HG02885 (cell line): ENCODE measurements at regions not wholly inside any gene's neighbourhood (a gene's known extent, or its start where the extent isn't known, plus 50 kb on each side); places are given as distances from the start of the nearest gene placed in this dataset.
"Not testable (repeated sequence)": the region's sequence is repeated elsewhere in the genome, so short reads cannot be mapped to it uniquely, and the experiment has no call there.

Experiments used
- ATAC-seq: cut with Tn5 transposase; IDR thresholded peaks from one replicate; pipeline ENCODE4 v1.9.1; 2021; ENCODE audit warnings: mild to moderate bottlenecking; ENCODE audit not compliant: unreplicated experiment, poor library complexity

DNA sequence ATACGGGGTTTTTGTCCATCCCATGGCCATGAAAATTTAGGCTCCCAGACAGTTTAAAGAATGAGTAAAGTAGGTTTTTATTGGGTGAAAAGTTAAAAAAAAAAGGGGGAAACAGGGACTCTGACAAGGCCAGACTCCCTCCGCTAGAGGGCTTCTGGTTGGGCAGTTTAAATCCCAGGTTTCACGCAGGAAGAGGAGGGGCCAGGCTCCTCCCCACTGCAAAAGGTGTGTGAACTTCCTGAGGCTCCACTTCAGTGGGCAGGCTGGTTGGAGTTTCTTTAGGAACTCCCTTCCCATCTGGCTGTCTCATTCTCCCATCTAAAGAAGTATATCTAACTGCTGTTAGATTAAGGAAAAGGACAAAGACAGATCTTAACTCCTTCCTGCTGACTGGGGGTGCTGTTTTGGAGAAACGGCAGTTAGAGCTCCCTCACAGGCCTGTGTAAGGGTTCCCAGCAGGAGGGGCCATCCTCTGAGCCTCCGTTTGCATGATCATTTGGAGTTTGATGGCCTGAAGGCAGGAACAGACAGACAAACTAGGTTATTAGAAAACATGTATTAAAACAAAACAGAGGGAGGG, 1160.7 kb downstream of the CNTNAP5 start:
- no peak for ATAC-seq

GRCh38 chr2:125207431-125207830, 1182.3 kb downstream of the CNTNAP5 start:
- ATAC-seq = no peak

DNA sequence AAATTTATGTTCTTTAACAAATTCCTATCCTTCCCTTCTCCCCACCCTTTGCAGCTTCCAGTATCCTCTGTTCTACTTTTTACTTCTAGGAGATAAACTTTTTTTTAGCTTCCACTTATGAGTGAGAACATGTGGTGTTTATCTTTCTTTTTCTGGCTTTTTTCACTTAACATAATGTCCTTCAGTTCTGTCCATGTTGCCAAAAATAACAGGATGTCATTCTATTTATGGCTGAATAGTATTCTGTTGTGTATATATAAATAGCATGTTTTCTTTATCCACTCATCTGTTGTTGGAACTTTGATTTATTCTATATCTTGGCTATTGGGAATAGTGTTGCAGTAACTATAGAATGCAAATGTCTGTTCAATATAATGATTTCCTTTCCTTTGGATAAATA, 1191.2 kb downstream of the CNTNAP5 start:
- ATAC-seq = no peak

- ATAC-seq = no peak
Observed at GRCh38 chr2:125224188-125224587, 1199.1 kb downstream of the CNTNAP5 start.

DNA sequence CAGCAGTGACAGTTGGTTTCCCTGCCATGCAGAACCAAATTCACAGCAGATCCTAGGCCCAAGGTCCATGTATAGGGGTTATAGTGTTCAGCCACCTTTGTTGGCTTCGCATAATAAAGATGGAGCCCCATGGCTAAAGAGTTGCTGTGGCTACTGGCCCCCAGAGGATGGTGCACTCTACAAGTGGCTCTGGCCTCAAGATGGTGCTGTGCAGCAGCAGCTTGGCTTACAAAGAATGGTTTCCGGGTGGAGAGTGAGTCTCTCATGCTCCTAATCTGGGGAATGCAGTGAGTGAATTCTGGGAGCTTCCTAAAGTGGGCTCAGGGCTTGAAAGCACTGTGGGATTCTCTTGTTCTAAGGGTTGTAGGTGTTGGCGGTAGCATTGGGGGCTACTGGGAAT, 1199.7 kb downstream of the CNTNAP5 start:
- no peak for ATAC-seq

GRCh38 chr2:125227843-125228392, 1202.8 kb downstream of the CNTNAP5 start:
- no peak for ATAC-seq

- ATAC-seq = no peak
Observed at GRCh38 chr2:125240870-125241269, 1215.8 kb downstream of the CNTNAP5 start.

GRCh38 chr2:125243074-125243473, 1218.0 kb downstream of the CNTNAP5 start:
- ATAC-seq = no peak

DNA sequence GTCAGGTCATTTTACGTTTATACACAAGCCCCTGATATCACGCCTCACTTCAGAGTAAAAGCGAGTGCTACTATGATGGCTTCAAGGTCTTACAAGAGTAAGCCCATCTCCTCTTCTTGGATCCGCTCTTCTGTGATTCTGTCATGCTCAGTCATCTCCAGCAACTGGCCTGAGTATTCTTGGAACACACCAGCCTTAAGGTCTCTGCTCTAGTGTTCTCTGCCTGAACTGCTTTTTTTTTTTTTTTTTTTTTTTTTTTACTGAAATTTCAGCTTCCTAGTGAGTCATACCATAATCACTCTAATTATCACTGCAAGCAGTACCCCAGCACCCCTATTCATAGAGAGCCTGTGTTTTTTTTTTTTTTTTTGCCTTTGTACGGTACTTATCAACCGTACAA, 1228.9 kb downstream of the CNTNAP5 start:
- no peak for ATAC-seq

DNA sequence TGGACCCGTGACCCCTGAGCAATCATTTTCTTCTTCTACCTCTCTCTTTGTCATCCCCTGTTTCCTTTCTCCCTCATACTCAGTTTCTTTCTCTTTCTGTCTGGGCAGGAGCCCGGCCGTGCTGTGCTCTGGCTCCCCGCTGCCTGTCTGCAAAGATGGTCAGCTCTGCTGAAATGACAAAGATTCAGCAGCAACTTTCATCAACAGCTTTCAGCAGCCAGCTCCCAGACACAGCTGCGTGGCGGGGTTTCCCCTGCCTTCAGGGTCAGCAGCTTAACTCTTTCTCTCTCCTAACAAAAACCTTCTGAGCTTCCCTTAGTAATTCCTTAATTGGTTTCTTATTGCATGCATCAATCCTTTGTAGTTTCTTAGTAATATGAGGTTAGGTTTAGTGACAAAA, 1234.4 kb downstream of the CNTNAP5 start:
- ATAC-seq = no peak

- ATAC-seq = not testable (repeated sequence)
Observed at GRCh38 chr2:125260366-125260930, 1235.4 kb downstream of the CNTNAP5 start.

GRCh38 chr2:125264453-125264852, 1239.4 kb downstream of the CNTNAP5 start:
- no peak for ATAC-seq

GRCh38 chr2:125267683-125268082, 1242.6 kb downstream of the CNTNAP5 start:
- ATAC-seq = no peak

- no peak for ATAC-seq
Observed at GRCh38 chr2:125272651-125273050, 1247.6 kb downstream of the CNTNAP5 start.

DNA sequence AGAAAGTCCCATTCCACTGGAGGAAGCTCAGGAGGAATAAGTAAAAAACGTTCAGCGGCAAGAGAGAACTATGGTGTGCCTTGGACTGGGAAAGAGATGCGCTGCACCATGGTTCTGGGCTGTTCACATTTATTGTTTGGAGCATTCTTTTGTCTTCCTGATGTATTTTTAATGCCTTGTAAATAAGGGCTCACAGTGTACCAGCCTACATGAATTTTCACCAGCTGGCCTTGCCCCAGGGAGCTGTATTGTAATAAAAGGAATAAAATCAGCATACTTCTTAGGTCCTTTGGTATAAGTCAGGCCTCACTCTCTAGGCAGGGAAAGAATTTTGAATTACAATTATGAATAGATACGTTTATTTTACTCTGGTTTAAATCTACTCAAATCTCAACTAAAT, 1249.6 kb downstream of the CNTNAP5 start:
- no peak for ATAC-seq

DNA sequence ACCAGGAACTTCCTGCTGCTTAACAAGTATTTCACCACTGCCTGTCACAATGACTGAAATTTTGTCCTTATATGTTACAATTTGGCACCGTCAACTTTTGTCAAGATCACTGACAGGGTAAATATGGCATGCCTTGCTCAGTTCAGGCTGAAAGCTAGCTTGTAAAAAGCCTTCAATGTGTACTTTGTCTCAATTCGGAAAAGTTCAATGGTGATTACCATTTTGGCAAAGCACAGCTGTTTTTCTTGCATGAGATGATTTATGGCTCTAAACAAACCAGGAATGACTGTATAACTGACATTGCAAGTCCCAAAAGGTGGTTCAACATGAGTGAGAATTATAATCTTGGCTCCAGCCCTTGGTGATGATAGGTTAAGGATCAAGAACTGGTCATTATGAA, 1255.2 kb downstream of the CNTNAP5 start:
- ATAC-seq = no peak

GRCh38 chr2:125281242-125281641, 1256.2 kb downstream of the CNTNAP5 start:
- ATAC-seq = no peak

GRCh38 chr2:125296742-125297141, 1271.7 kb downstream of the CNTNAP5 start:
- ATAC-seq = no peak

- no peak for ATAC-seq
Observed at GRCh38 chr2:125310657-125311364, 1285.7 kb downstream of the CNTNAP5 start.

GRCh38 chr2:125312342-125312741, 1287.3 kb downstream of the CNTNAP5 start:
- ATAC-seq = no peak

DNA sequence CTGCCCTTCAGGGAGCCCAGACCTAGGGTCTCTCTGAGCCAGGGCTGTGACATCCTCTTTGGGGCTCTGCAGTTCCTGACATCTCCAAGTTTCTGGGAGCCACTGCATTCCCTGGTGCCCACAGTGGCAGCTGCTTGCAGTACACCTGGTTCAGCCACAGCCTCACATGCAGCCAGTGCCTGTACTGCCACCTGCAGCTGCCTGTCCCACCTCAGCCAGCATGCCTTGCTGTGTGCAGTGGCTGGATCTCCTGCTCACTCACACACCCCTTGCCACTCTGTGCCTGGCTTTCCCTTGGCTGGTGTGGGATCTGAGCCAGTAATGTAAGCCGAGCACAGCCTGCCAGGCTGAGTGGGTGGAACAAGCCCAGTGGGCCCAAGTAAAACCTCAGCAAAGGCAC, 1288.7 kb downstream of the CNTNAP5 start:
- no peak for ATAC-seq

DNA sequence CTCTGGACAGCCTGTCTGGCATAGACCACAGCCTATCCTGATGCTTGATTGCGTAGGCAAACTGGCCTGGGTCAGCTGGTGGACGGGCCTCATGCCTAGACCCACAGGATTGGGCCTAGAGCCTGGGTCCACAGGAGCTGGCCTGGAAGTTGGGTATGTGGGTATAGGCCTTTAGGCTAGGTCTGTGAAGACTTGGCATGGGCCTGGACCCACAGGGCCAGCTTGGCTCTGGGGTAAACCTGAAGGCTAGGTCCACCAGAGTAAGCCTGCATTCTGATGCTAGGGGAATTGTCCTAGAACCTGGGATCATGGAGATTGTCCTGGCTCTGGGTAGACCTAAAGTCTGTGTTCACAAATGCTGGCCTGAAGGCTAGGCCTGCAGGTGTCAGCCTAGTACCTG, 1293.7 kb downstream of the CNTNAP5 start:
- ATAC-seq = no peak
